GM19463 (cell line): ENCODE measurements at regions not wholly inside any gene's neighbourhood (a gene's known extent, or its start where the extent isn't known, plus 50 kb on each side); places are given as distances from the start of the nearest gene placed in this dataset.

Experiments
- ATAC-seq: cut with Tn5 transposase; IDR thresholded peaks from one replicate; pipeline ENCODE4 v1.9.1; 2021; ENCODE audit warnings: mild to moderate bottlenecking, moderate library complexity; ENCODE audit not compliant: unreplicated experiment

DNA sequence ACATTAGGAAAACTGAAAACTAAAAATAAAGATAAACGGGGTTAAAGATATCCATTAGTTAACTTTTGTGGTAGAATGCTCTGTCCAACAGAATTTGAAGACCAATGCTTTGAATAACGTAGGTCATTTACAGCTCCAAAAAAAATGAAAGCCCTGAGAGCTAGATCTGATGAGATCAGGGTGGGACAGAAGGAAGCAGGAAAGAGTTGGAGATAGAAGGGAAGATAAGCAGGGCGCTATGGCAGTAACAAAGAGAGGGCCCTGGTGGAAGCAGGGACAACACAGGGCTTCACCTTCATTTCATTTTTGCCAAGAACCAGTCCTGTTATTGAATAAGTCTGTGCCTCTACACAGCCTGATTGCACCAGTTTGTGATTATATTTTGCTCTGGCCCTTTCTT is 51.0 kb upstream of the RGS8 start:
- ATAC-seq: no peak

DNA sequence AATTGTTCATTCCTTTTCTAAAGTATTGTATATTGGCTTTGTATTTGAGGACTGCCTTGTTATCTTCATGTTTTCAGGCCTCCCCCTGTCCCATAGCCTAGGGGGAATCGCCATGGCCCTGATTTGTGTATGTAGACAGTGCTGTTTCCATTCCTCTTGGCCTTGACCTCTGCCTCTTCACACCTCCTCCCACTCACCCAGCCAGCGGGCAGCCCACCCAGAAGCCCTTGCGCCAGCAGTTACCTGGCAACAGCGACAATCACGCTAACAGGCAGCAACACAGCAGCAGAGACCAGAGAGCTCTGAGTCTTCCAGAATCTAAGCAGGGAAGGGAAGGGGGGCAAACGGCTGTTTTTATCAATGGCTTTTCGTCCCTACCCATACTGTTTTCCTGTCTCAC is 50.0 kb upstream of the NPL start:
- ATAC-seq: peak; percentile 58
